Activated CD8-positive, alpha-beta memory T cell treated with anti-CD3 and anti-CD28 coated beads, Interleukin-2, amount 50 U/mL, for 4 hours (primary cell): ENCODE measurements at regions not wholly inside any gene's neighbourhood (a gene's known extent, or its start where the extent isn't known, plus 50 kb on each side); places are given as distances from the start of the nearest gene placed in this dataset.
A peak's percentile ranks its signal among the peaks of the same experiment; 100 is the strongest.

Experiments
- DNase-seq: peaks from one replicate; pipeline ENCODE4 v3.0.0-alpha.2; 2020

- DNase-seq: no peak
Observed at GRCh38 chr18:45169610-45170009, 445.7 kb upstream of the SLC14A2 start.

DNA sequence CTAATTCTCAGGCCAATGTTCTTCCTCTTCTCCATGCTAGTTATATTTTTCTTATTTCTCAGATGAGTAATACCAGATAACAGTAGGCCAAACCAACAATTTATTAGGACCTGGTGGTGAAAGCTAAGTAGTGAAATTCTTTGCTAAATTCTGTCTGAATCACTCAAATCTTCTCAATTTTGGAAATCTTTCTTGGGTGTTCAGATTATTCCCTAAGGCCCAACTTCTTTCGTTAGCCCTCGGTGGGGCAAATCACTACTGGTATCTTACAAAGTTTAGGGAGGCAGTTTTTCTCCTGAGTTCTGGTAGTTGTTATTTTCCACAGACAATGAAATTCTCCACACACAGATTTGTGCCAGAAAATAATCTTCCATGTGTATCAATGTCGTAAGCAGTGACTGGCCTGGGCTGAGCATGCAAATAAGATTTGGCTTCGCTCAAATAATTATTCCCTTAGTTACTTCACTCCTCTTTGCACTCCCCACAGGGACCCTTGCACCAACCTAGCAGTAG lies 443.5 kb upstream of the SLC14A2 start:
- no peak for DNase-seq

DNA sequence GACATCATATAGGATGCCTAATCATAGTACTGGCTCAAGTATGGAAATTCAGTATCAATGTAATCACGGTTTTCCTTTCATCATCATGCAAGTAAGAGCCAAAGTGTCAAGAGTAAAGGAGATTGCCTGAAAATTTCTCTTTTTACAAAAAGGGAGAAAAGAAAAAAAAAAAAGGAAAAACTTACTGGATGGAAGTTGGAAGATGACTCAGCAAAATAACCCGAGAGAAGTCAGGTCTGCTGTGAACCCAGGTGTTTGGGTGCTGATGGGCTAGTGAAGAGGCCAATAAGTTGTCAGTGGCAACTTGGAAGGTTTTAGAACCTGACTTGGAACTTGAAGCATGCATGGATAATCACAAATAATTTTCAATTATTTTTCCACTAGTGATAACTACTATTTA lies 441.9 kb upstream of the SLC14A2 start:
- no peak for DNase-seq

DNA sequence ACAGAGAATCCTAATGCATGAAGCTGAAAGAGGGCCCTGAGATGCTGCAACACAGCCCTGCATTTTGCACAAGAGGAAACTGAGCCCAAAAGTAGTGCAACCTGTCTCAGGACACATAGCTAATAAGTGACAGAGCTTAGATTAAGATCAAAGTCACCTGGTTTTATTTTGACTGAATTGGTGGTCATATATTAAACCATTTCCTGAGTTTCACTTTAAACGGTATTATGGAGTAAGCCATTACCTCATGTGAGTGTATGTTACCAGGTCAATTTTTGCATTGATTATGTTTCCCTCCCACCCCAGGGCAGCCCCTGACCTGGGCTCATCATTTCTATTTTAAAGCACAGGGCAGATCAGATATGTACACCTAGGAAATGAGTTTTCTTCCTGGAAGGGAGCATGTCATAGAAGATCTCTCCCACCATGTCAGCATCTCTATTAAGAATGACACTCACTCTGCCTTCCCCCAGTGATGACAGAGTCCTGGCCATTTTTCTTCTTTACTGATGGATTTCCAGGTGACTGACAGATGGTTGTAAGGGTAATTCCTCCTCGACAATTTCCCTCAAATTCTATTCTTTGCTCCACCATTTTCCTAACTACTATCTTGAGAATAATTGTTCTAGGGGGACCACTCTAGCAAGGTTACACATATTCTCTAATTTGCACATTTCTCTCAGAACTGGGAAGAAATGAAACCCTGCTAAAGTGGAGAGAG lies 441.3 kb upstream of the SLC14A2 start:
- no peak for DNase-seq

DNA sequence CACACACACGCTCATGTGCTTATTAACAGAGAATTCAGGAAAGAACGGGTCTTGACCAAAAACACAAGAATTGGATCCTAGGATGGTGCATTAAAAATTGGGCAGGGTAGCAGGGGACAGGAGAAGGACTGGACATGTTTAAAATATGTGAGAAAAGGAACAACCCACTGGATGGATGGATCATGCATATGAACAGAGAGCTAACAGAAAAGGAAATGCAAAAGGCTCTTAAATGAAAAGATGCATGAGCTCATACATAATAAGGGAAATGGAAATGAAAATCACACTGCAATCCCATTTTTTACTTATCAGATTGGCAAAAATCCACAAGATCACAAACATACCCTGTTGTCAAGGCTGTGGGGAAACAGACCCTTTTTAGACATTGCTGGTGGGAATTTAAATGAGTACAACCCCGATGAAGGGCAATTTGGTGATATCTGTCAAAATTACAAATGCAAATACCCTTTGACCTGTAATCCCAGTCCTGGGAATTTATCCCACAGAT lies 440.6 kb upstream of the SLC14A2 start:
- DNase-seq: no peak

- DNase-seq: no peak
Observed at GRCh38 chr18:45175511-45175910, 439.8 kb upstream of the SLC14A2 start.

GRCh38 chr18:45186832-45187231 lies 428.4 kb upstream of the SLC14A2 start:
- no peak for DNase-seq

DNA sequence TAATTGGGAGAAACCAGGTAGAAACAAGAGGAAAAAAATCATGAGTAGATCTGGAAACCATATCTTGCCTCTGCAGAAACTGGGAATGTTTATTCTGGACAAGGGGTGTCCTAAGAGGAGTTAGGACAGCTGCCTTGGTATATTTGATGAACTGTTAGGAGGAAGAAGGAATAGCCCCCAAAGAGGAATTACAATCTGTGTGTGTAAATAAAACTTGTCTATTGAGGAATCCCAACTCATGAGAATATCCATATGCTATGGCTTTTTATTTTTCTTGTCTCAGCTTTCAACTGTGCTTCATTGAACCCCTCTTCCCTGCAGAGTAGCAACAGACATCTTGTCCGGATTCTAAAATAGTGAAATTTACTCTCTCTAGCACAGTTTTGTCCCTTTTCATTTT lies 423.5 kb upstream of the SLC14A2 start:
- DNase-seq: no peak

DNA sequence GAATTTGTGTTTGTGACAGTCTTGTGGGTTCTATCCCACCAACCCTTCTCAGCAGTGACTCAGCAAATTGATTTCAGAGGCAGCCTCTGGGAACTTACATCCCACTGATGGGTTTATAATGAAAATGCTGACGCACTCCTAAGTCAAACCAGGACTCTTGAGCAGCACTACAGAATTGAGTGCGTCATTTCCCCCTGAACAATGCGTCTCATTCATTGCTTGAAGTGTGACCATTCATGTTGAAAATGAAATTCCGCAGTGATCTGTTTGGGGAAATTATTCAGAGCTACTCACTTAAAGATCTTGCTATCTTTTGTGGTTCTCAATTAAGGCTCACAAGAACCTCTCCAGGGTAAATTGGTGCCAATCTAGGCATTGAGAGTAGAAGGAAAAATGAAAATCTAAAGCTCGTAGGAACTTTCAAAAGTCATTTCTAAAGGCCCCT lies 417.7 kb upstream of the SLC14A2 start:
- no peak for DNase-seq

DNA sequence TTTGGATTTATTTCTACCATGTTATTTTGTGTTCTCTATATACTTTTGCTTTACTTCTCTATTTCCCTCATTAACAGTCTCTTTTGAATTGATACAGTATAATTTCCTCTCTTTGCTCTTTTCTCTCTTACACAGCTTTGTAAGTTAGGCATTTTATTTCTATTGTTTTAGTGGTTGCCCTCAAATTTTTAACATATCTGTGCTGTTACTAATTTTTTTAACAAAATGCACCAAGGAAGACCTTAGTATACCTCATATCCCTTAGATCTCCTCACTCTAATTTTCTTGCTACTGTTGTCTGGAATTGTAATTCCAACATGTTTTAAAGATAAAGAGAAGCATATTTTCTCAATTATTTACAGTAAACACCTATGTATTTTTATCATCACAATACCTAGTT lies 416.8 kb upstream of the SLC14A2 start:
- DNase-seq: no peak

GRCh38 chr18:45201029-45201428 lies 414.2 kb upstream of the SLC14A2 start:
- DNase-seq: no peak

GRCh38 chr18:45201489-45201888 lies 413.8 kb upstream of the SLC14A2 start:
- DNase-seq: no peak

DNA sequence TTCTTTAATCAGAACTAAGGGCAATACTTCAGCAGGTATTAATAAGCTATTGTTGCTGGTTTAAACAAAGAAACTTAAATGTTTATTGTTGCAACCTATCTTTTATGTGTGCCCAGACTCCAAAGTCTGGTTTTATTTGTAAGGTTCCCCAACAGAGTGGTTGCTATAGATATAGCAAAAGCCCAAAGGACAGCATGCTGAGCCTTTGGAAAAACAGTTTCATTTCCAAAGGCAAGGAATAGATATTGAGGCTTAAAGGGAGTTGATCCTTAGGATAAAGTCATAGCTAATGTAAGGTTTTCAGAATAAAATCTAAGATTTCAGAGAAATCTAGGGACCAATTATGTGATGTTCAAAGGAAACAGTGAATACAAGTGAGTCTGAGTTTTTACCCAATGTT lies 413.2 kb upstream of the SLC14A2 start:
- DNase-seq: no peak

GRCh38 chr18:45203677-45204076 lies 411.6 kb upstream of the SLC14A2 start:
- no peak for DNase-seq

GRCh38 chr18:45207328-45207727 lies 407.9 kb upstream of the SLC14A2 start:
- no peak for DNase-seq

- no peak for DNase-seq
Observed at GRCh38 chr18:45208164-45208563, 407.1 kb upstream of the SLC14A2 start.

DNA sequence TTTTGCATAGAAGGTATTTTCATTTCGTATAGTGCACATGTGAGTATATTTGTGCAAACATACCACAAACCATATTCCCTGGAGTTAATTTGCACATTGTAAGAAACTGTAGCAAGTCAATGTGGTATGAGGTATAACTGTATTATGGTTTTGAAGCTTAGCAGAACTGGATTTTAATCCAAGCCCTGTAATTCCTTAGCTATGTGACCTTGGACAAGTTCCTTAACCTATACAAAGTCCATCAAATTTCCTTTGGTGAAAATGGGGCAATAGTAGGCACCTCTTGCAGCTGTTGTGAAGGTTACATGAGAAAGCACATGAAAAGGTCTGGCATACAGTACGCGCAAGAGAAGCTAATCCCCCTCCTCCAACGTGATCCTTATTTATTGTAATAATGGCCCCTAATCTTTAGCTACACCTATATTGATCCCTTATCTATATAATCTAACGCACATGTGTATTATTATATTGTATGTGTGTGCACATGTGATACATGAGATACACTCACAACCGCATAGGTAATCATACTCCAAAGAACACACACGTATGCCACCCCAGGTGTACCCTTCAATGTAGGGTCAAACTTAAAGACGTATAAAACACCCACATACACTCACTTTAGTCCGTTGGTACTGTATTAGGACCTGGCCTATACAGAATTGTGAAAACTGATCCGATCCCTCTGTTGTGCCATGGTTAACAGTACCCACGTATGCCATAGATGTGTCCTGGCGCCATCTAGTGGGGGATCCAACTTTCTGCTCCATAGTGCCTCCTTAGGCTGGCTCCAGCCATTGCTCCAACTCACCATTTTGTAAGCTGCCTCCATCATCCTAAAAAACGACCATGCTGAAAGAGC lies 402.9 kb upstream of the SLC14A2 start:
- DNase-seq: peak; percentile 62

DNA sequence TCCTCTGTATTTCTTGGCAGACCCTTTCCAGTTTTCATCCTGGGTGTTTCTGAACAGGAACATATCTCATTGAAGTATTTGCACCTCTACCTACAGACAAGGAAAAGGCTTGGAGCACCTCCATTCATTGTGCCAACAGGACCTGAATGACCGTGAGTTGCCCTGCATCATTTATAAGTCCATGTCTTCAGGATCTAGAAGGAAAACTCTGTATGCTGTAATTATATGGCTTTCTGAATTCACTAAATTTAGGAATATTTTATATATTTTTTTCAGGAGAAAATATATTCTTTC lies 402.3 kb upstream of the SLC14A2 start:
- no peak for DNase-seq

DNA sequence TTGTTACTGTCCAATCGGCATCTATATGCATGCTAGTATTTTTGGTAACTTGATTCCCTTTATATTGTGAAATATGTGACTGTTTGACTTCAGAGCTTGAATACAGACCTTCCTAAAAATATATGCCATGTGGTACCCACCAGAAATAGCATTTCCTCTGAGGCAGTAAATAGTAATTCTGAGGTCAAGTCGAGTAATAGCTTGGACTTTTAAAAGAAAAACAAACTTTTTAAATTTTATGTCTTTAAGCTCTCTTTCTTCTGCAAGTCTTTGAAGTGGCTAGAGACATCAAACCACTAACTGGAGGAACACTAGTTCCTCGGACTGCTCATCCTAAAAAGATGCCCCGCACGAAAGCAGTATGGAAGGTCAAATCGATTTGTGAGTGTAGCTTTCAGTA lies 396.8 kb upstream of the SLC14A2 start:
- DNase-seq: no peak

GRCh38 chr18:45221363-45221762 lies 393.9 kb upstream of the SLC14A2 start:
- no peak for DNase-seq

- DNase-seq: no peak
Observed at GRCh38 chr18:45222180-45222579, 393.1 kb upstream of the SLC14A2 start.

GRCh38 chr18:45227001-45227742 lies 388.1 kb upstream of the SLC14A2 start:
- no peak for DNase-seq

- DNase-seq: no peak
Observed at GRCh38 chr18:45228796-45229388, 386.4 kb upstream of the SLC14A2 start.
